DOHH2 (cell line): ENCODE measurements at regions not wholly inside any gene's neighbourhood (a gene's known extent, or its start where the extent isn't known, plus 50 kb on each side); places are given as distances from the start of the nearest gene placed in this dataset.

ENCODE experiments used
- EZH2phosphoT487 ChIP-seq: fragments of 200-600 bp; sonication (generic); IDR thresholded peaks from 2 replicates; pipeline ENCODE4 v1.6.1; 2017; ENCODE audit warnings: borderline replicate concordance, mild to moderate bottlenecking, antibody characterized with exemption, low read length, moderate library complexity, mixed read lengths
- TF ChIP-seq, protein P1 (sequence below): fragments of 200-600 bp; sonication (generic); IDR thresholded peaks from one replicate; pipeline ENCODE4 v1.5.1; 2014; ENCODE audit warnings: antibody characterized with exemption, mild to moderate bottlenecking, low read depth, low read length; ENCODE audit not compliant: poor library complexity, severe bottlenecking

DNA sequence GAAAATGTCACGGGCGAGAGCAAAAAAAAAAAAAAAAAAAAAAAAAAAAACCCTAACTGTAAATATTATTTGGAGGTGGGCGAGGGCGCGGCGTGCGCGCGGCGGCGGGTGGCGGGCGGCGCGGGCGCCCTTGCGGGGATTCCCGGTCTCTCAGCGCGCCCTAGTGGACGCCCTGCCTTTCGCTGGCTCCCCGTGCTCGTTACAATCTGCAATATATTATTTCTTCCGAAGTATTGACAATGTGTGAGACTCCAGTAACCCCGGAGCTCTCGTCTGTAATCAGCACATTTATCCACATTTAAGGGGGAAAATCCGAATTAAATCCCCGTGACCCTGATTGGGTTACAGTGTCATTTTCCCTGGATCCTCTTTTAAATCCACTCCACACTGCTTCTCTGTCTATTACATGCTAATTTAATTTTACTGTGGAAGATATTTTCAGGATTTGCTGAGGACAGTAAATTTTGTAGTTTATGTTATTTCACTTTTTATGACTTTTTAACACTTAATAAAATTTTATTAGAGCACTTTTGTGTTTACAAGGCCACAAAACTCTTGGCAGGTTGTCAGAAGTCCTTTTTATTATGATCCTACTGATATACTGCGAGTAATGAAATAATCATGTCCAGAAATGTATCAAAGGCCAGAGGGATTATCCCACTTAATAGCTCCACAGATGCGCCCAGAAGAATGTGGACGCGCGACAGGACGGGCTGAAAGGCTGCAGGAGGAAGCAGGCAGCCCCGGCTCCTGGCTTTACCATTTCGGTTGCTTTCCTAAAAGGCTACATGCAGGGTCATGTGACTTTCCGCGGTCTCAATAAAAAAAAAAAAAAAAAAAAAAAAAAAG, 369.1 kb downstream of the MTX2 start:
- TF ChIP-seq, protein P1, sequence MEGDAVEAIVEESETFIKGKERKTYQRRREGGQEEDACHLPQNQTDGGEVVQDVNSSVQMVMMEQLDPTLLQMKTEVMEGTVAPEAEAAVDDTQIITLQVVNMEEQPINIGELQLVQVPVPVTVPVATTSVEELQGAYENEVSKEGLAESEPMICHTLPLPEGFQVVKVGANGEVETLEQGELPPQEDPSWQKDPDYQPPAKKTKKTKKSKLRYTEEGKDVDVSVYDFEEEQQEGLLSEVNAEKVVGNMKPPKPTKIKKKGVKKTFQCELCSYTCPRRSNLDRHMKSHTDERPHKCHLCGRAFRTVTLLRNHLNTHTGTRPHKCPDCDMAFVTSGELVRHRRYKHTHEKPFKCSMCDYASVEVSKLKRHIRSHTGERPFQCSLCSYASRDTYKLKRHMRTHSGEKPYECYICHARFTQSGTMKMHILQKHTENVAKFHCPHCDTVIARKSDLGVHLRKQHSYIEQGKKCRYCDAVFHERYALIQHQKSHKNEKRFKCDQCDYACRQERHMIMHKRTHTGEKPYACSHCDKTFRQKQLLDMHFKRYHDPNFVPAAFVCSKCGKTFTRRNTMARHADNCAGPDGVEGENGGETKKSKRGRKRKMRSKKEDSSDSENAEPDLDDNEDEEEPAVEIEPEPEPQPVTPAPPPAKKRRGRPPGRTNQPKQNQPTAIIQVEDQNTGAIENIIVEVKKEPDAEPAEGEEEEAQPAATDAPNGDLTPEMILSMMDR = peak; percentile 44
- TF ChIP-seq EZH2phosphoT487 = no peak
